ENCODE measurements at regions not wholly inside any gene's neighbourhood (a gene's known extent, or its start where the extent isn't known, plus 50 kb on each side); places are given as distances from the start of the nearest gene placed in this dataset.

GRCh38 chr5:28399211-28399610 is 1360.8 kb upstream of the CDH9 start (continued):
- TF ChIP-seq MAFK (IDR thresholded peaks at IDR 0.05; ENCODE audit: low read depth, low read length) (no peak), NANOG (IDR thresholded peaks at IDR 0.05; ENCODE audit: insufficient read depth, low read depth, low read length, poor library complexity, severe bottlenecking) (no peak), USF2 (IDR thresholded peaks at IDR 0.05; ENCODE audit: low read length) (no peak), BCL11A (IDR thresholded peaks at IDR 0.05; ENCODE audit: low read depth in 2 of 2, low read length in 2 of 2) (no peak), GTF2F1 (IDR thresholded peaks at IDR 0.05; ENCODE audit: borderline replicate concordance, low read depth, low read length) (no peak), CHD2 (IDR thresholded peaks at IDR 0.05; ENCODE audit: low read length) (no peak), MAX (IDR thresholded peaks at IDR 0.05) (no peak), POLR2AphosphoS5 (IDR thresholded peaks at IDR 0.05; ENCODE audit: low read depth, low read length) (no peak)

Data from H1 (cell line).